ENCODE measurements at regions not wholly inside any gene's neighbourhood (a gene's known extent, or its start where the extent isn't known, plus 50 kb on each side); places are given as distances from the start of the nearest gene placed in this dataset.
A peak's percentile ranks its signal among the peaks of the same experiment; 100 is the strongest.

DNA sequence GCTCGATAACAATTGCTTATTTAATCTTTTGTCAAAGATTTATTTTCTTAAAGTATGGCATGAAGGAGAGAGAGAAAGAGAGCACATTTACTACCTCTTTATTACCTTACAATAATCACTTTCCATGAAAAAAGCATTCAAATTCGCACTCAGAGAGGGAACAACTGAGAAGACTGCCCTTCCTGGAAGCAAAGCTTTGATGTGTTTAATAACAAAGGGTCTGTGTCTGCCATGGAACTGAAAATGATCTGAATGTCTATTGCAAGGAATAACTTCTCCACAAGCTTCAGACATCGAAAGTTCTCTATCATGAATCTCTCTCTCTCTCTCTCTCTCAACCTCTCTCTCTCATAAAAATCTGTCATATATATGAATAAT, 308.9 kb downstream of the HDGFL1 start:
- Mint-ChIP-seq H3K4me3 (ENCODE audit: unreplicated experiment) (no peak overlapping the region), H3K27me3 (ENCODE audit: insufficient read depth, unreplicated experiment) (no peaks in the 10 kb centered on the region), H3K36me3 (ENCODE audit: insufficient read depth, unreplicated experiment) (no peaks in the 10 kb centered on the region), H3K9me3 (ENCODE audit: unreplicated experiment) (no peaks in the 10 kb centered on the region), H3K27ac (ENCODE audit: low read depth, unreplicated experiment) (no peak overlapping the region), H3K4me1 (ENCODE audit: insufficient read depth, unreplicated experiment) (peaks cover 22% of the 10 kb centered on the region)
- BruUV-seq (replicated peaks): no TSS peak
- TF ChIP-seq CTCF (IDR thresholded peaks at IDR 0.05; ENCODE audit: unreplicated experiment): no peak
- POLR2A ChIA-PET: interaction anchor here (0.6 kb wide), 1 partner anchor 18 kb away, joined by 3 read pairs; no protein-coding TSS in a partner anchor
- intact Hi-C loops (cut with micrococcal nuclease): no loop called here
- CTCF ChIA-PET: no interaction called here
- DNase-seq (ENCODE audit: unreplicated experiment): no peak

GRCh38 chr6:22878706-22879105, 309.3 kb downstream of the HDGFL1 start:
- no peak for DNase-seq (ENCODE audit: unreplicated experiment)
- Mint-ChIP-seq H3K9me3 (ENCODE audit: unreplicated experiment) (no peaks in the 10 kb centered on the region), H3K36me3 (ENCODE audit: insufficient read depth, unreplicated experiment) (no peaks in the 10 kb centered on the region), H3K4me3 (ENCODE audit: unreplicated experiment) (no peak overlapping the region), H3K4me1 (ENCODE audit: insufficient read depth, unreplicated experiment) (peaks cover 19% of the 10 kb centered on the region), H3K27me3 (ENCODE audit: insufficient read depth, unreplicated experiment) (no peaks in the 10 kb centered on the region), H3K27ac (ENCODE audit: low read depth, unreplicated experiment) (no peak overlapping the region)
- intact Hi-C loops (cut with micrococcal nuclease): no loop called here
- CTCF ChIA-PET: interaction anchor here (0.6 kb wide), 1 partner anchor 1289 kb away, joined by 3 read pairs; no protein-coding TSS in a partner anchor
- POLR2A ChIA-PET: interaction anchor here (0.7 kb wide), 1 partner anchor 20 kb away, joined by 4 read pairs; no protein-coding TSS in a partner anchor
- TF ChIP-seq CTCF (IDR thresholded peaks at IDR 0.05; ENCODE audit: unreplicated experiment): no peak
- BruUV-seq (replicated peaks): no TSS peak

- POLR2A ChIA-PET: interaction anchor here (0.7 to 1.3 kb wide), 6 partner anchors 9 to 1285 kb away, joined by 3 to 5 read pairs (median 4); no protein-coding TSS in a partner anchor
- Mint-ChIP-seq H3K4me1 (ENCODE audit: insufficient read depth, unreplicated experiment) (peaks cover 16% of the 10 kb centered on the region), H3K36me3 (ENCODE audit: insufficient read depth, unreplicated experiment) (no peaks in the 10 kb centered on the region), H3K9me3 (ENCODE audit: unreplicated experiment) (no peaks in the 10 kb centered on the region), H3K27ac (ENCODE audit: low read depth, unreplicated experiment) (peak overlapping the region; percentile 99), H3K4me3 (ENCODE audit: unreplicated experiment) (no peak overlapping the region), H3K27me3 (ENCODE audit: insufficient read depth, unreplicated experiment) (no peaks in the 10 kb centered on the region)
- no TSS peak for BruUV-seq (replicated peaks)
- intact Hi-C loops (cut with micrococcal nuclease): loop anchor here (5.0 kb wide), 1 partner anchor 54 kb away; no protein-coding TSS in a partner anchor
- DNase-seq (ENCODE audit: unreplicated experiment): peak; percentile 84
- TF ChIP-seq CTCF (IDR thresholded peaks at IDR 0.05; ENCODE audit: unreplicated experiment): no peak
- CTCF ChIA-PET: no interaction called here
These were observed 311.5 kb downstream of the HDGFL1 start for GRCh38 chr6:22880686-22881433.

- no peak overlapping the region for H3K27ac Mint-ChIP-seq (ENCODE audit: low read depth, unreplicated experiment)
These were observed 313.2 kb downstream of the HDGFL1 start for GRCh38 chr6:22882581-22882980.

More at GRCh38 chr6:22882581-22882980, 313.2 kb downstream of the HDGFL1 start:
- no TSS peak for BruUV-seq (replicated peaks)
- Mint-ChIP-seq H3K4me3 (ENCODE audit: unreplicated experiment) (no peak overlapping the region), H3K4me1 (ENCODE audit: insufficient read depth, unreplicated experiment) (peaks cover 16% of the 10 kb centered on the region), H3K27me3 (ENCODE audit: insufficient read depth, unreplicated experiment) (no peaks in the 10 kb centered on the region), H3K9me3 (ENCODE audit: unreplicated experiment) (no peaks in the 10 kb centered on the region), H3K36me3 (ENCODE audit: insufficient read depth, unreplicated experiment) (no peaks in the 10 kb centered on the region)
- ChIA-PET CTCF (no interaction called here), POLR2A (no interaction called here)
- no peak for DNase-seq (ENCODE audit: unreplicated experiment)
- no peak for TF ChIP-seq CTCF (IDR thresholded peaks at IDR 0.05; ENCODE audit: unreplicated experiment)
- intact Hi-C loops (cut with micrococcal nuclease): loop anchor here (5.0 kb wide), 1 partner anchor 55 kb away; no protein-coding TSS in a partner anchor
